ENCODE measurements at regions not wholly inside any gene's neighbourhood (a gene's known extent, or its start where the extent isn't known, plus 50 kb on each side); places are given as distances from the start of the nearest gene placed in this dataset.

DNA sequence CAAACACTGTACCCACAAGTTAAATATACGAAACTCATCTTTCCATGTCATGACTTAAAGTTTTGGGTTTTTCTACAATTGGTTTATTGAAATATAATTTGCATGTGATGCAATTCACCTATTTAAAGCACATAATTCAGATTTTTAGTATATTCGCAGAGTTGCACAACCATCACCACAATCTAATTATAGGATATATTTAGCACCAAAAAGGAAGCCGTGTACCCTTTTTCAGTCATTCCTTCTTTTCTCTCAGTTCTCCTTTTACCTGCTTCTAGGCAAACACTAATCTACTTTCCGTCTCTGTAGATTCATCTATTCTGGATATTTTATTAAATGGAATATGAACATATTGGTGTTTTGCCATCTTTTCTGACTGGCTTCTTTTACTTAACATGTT lies 1458.1 kb upstream of the TENM4 start:
- TF ChIP-seq POLR2A (IDR thresholded peaks at IDR 0.05; ENCODE audit: low read depth, low read length) = no peak
- TF ChIP-seq TAF1 (IDR thresholded peaks at IDR 0.05; ENCODE audit: borderline replicate concordance, low read depth, low read length) = no peak
- no peak for TF ChIP-seq POLR2AphosphoS5 (IDR thresholded peaks at IDR 0.05; ENCODE audit: low read depth, low read length)

All from GM12892 (cell line).